HL-60 (cell line): ENCODE measurements at regions not wholly inside any gene's neighbourhood (a gene's known extent, or its start where the extent isn't known, plus 50 kb on each side); places are given as distances from the start of the nearest gene placed in this dataset.

Experiments used
- CTCF ChIP-seq: IDR thresholded peaks from one replicate; pipeline ENCODE4 v1.5.1; 2011; ENCODE audit warnings: low read length, control low read depth, inconsistent platforms; ENCODE audit not compliant: insufficient read depth
- REST ChIP-seq: IDR thresholded peaks from 2 replicates; pipeline ENCODE4 v1.6.1; 2012; ENCODE audit warnings: low read depth; ENCODE audit not compliant: insufficient replicate concordance

- TF ChIP-seq CTCF (no peak), REST (no peak)
Observed at GRCh38 chr5:116738239-116738614, 163.6 kb upstream of the SEMA6A start.
